SK-N-SH treated with all-trans-retinoic acid at 6 μM for 48 hours (cell line): ENCODE measurements at regions not wholly inside any gene's neighbourhood (a gene's known extent, or its start where the extent isn't known, plus 50 kb on each side); places are given as distances from the start of the nearest gene placed in this dataset.

ENCODE experiments used
- ATAC-seq: fragments of 200-7000 bp; cut with Tn5 transposase; 3 replicates; pipeline ENCODE4 v1.9.1; 2020; ENCODE audit warnings: mild to moderate bottlenecking, moderate library complexity
- ARNTL ChIP-seq: fragments of 450-650 bp; formaldehyde crosslinking; IDR thresholded peaks from 2 replicates; pipeline ENCODE4 v1.5.0; 2020; ENCODE audit warnings: low read depth, mild to moderate bottlenecking, moderate library complexity, borderline replicate concordance
- BACH2 ChIP-seq: fragments of 250-450 bp; sonication (Bioruptor Pico); IDR thresholded peaks from 2 replicates; pipeline ENCODE4 v1.9.0; 2021; ENCODE audit warnings: mild to moderate bottlenecking, borderline replicate concordance
- CSDC2 ChIP-seq: fragments of 250-450 bp; sonication (Bioruptor Pico); IDR thresholded peaks from 2 replicates; pipeline ENCODE4 v1.5.0; 2020; ENCODE audit warnings: mild to moderate bottlenecking, moderate library complexity
- CSRNP3 ChIP-seq: fragments of 250-450 bp; sonication (Bioruptor Pico); IDR thresholded peaks from 2 replicates; pipeline ENCODE4 v1.5.1; 2021; ENCODE audit warnings: mild to moderate bottlenecking, moderate library complexity
- ESRRG ChIP-seq: fragments of 250-450 bp; sonication (Bioruptor Pico); IDR thresholded peaks from 2 replicates; pipeline ENCODE4 v1.6.1; 2021; ENCODE audit warnings: mild to moderate bottlenecking
- GLIS3 ChIP-seq: fragments of 250-450 bp; sonication (Bioruptor Pico); IDR thresholded peaks from 2 replicates; pipeline ENCODE4 v1.5.0; 2020; ENCODE audit warnings: mild to moderate bottlenecking, moderate library complexity
- ISL1 ChIP-seq: fragments of 250-450 bp; sonication (Bioruptor Pico); IDR thresholded peaks from 2 replicates; pipeline ENCODE4 v2.1.2; 2022; ENCODE audit warnings: mild to moderate bottlenecking, moderate library complexity
- OSR1 ChIP-seq: fragments of 250-450 bp; sonication (Bioruptor Pico); IDR thresholded peaks from 2 replicates; pipeline ENCODE4 v1.8.0; 2022; ENCODE audit warnings: moderate library complexity, mild to moderate bottlenecking, inconsistent platforms
- PPARA ChIP-seq: fragments of 250-450 bp; sonication (Bioruptor Pico); IDR thresholded peaks from 2 replicates; pipeline ENCODE4 v1.5.0; 2020; ENCODE audit warnings: mild to moderate bottlenecking, borderline replicate concordance
- RARB ChIP-seq: fragments of 250-450 bp; sonication (Bioruptor Pico); IDR thresholded peaks from 2 replicates; pipeline ENCODE4 v1.8.0; 2021; ENCODE audit warnings: mild to moderate bottlenecking, moderate library complexity
- SNAI2 ChIP-seq: fragments of 250-450 bp; sonication (Bioruptor Pico); IDR thresholded peaks from 2 replicates; pipeline ENCODE4 v1.5.0; 2020; ENCODE audit warnings: mild to moderate bottlenecking, moderate library complexity
- TCF4 ChIP-seq: fragments of 250-450 bp; sonication (Bioruptor Pico); IDR thresholded peaks from 2 replicates; pipeline ENCODE4 v1.8.0; 2021; ENCODE audit warnings: mild to moderate bottlenecking, moderate library complexity, borderline replicate concordance
- TOX ChIP-seq: fragments of 250-450 bp; sonication (Bioruptor Pico); IDR thresholded peaks from 2 replicates; pipeline ENCODE4 v1.8.0; 2021; ENCODE audit warnings: mild to moderate bottlenecking, moderate library complexity, borderline replicate concordance
- ZC3H10 ChIP-seq: fragments of 250-450 bp; sonication (Bioruptor Pico); IDR thresholded peaks from 2 replicates; pipeline ENCODE4 v1.5.1; 2021; ENCODE audit warnings: mild to moderate bottlenecking, moderate library complexity
- ZFP3 ChIP-seq: fragments of 250-450 bp; sonication (Bioruptor Pico); IDR thresholded peaks from 2 replicates; pipeline ENCODE4 v1.5.0; 2020; ENCODE audit warnings: mild to moderate bottlenecking, moderate library complexity
- ZFP30 ChIP-seq: fragments of 450-650 bp; formaldehyde crosslinking; IDR thresholded peaks from 2 replicates; pipeline ENCODE4 v1.5.0; 2022; ENCODE audit warnings: mild to moderate bottlenecking, moderate library complexity
- ZNF565 ChIP-seq: fragments of 450-650 bp; formaldehyde crosslinking; conservative IDR thresholded peaks from 2 replicates; pipeline ENCODE4 v1.5.0; 2020; ENCODE audit warnings: low read depth, mild to moderate bottlenecking, moderate library complexity
- ZNF70 ChIP-seq: fragments of 450-650 bp; formaldehyde crosslinking; IDR thresholded peaks from 2 replicates; pipeline ENCODE4 v1.5.0; 2020; ENCODE audit warnings: mild to moderate bottlenecking, moderate library complexity
- ZNF8 ChIP-seq: fragments of 450-650 bp; formaldehyde crosslinking; IDR thresholded peaks from 2 replicates; pipeline ENCODE4 v1.5.0; 2020; ENCODE audit warnings: mild to moderate bottlenecking, moderate library complexity
- TF ChIP-seq, protein P1 (sequence below): fragments of 250-450 bp; sonication (Bioruptor Pico); IDR thresholded peaks from 2 replicates; pipeline ENCODE4 v1.5.0; 2020; ENCODE audit warnings: mild to moderate bottlenecking, moderate library complexity
- TF ChIP-seq, protein P2 (sequence below): fragments of 250-450 bp; sonication (Bioruptor Pico); IDR thresholded peaks from 2 replicates; pipeline ENCODE4 v1.8.0; 2020; ENCODE audit warnings: mild to moderate bottlenecking, moderate library complexity, borderline replicate concordance
- TF ChIP-seq, protein P3 (sequence below): fragments of 250-450 bp; sonication (Bioruptor Pico); IDR thresholded peaks from 2 replicates; pipeline ENCODE4 v1.8.0; 2021; ENCODE audit warnings: low read depth, mild to moderate bottlenecking, moderate library complexity, borderline replicate concordance
- TF ChIP-seq, protein P4 (sequence below): fragments of 250-450 bp; sonication (Bioruptor Pico); IDR thresholded peaks from 2 replicates; pipeline ENCODE4 v1.5.1; 2020; ENCODE audit warnings: low read depth, mild to moderate bottlenecking, moderate library complexity

GRCh38 chr3:18016366-18016765 is 273.9 kb upstream of the TBC1D5 start:
- no peak for ATAC-seq
- TF ChIP-seq, protein P1, sequence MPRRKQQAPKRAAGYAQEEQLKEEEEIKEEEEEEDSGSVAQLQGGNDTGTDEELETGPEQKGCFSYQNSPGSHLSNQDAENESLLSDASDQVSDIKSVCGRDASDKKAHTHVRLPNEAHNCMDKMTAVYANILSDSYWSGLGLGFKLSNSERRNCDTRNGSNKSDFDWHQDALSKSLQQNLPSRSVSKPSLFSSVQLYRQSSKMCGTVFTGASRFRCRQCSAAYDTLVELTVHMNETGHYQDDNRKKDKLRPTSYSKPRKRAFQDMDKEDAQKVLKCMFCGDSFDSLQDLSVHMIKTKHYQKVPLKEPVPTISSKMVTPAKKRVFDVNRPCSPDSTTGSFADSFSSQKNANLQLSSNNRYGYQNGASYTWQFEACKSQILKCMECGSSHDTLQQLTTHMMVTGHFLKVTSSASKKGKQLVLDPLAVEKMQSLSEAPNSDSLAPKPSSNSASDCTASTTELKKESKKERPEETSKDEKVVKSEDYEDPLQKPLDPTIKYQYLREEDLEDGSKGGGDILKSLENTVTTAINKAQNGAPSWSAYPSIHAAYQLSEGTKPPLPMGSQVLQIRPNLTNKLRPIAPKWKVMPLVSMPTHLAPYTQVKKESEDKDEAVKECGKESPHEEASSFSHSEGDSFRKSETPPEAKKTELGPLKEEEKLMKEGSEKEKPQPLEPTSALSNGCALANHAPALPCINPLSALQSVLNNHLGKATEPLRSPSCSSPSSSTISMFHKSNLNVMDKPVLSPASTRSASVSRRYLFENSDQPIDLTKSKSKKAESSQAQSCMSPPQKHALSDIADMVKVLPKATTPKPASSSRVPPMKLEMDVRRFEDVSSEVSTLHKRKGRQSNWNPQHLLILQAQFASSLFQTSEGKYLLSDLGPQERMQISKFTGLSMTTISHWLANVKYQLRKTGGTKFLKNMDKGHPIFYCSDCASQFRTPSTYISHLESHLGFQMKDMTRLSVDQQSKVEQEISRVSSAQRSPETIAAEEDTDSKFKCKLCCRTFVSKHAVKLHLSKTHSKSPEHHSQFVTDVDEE (CRISPR knock-in tag), result no peak
- TF ChIP-seq ZNF8 (CRISPR knock-in tag), result no peak
- TF ChIP-seq ARNTL (CRISPR knock-in tag), result no peak
- no peak for TF ChIP-seq ZNF565 (CRISPR knock-in tag)
- no peak for TF ChIP-seq TCF4 (CRISPR knock-in tag)
- TF ChIP-seq ESRRG (CRISPR knock-in tag), result no peak
- TF ChIP-seq, protein P2, sequence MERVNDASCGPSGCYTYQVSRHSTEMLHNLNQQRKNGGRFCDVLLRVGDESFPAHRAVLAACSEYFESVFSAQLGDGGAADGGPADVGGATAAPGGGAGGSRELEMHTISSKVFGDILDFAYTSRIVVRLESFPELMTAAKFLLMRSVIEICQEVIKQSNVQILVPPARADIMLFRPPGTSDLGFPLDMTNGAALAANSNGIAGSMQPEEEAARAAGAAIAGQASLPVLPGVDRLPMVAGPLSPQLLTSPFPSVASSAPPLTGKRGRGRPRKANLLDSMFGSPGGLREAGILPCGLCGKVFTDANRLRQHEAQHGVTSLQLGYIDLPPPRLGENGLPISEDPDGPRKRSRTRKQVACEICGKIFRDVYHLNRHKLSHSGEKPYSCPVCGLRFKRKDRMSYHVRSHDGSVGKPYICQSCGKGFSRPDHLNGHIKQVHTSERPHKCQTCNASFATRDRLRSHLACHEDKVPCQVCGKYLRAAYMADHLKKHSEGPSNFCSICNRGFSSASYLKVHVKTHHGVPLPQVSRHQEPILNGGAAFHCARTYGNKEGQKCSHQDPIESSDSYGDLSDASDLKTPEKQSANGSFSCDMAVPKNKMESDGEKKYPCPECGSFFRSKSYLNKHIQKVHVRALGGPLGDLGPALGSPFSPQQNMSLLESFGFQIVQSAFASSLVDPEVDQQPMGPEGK, result no peak
- TF ChIP-seq ZFP30 (CRISPR knock-in tag), result no peak
- TF ChIP-seq BACH2 (CRISPR knock-in tag), result no peak
- TF ChIP-seq CSRNP3 (CRISPR knock-in tag), result no peak
- TF ChIP-seq OSR1, result no peak
- TF ChIP-seq, protein P3, sequence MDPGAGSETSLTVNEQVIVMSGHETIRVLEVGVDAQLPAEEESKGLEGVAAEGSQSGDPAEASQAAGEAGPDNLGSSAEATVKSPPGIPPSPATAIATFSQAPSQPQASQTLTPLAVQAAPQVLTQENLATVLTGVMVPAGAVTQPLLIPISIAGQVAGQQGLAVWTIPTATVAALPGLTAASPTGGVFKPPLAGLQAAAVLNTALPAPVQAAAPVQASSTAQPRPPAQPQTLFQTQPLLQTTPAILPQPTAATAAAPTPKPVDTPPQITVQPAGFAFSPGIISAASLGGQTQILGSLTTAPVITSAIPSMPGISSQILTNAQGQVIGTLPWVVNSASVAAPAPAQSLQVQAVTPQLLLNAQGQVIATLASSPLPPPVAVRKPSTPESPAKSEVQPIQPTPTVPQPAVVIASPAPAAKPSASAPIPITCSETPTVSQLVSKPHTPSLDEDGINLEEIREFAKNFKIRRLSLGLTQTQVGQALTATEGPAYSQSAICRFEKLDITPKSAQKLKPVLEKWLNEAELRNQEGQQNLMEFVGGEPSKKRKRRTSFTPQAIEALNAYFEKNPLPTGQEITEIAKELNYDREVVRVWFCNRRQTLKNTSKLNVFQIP (CRISPR knock-in tag), result no peak
- TF ChIP-seq ZNF70 (CRISPR knock-in tag), result no peak
- no peak for TF ChIP-seq SNAI2
- no peak for TF ChIP-seq CSDC2 (CRISPR knock-in tag)
- no peak for TF ChIP-seq RARB (CRISPR knock-in tag)
- no peak for TF ChIP-seq TOX (CRISPR knock-in tag)
- TF ChIP-seq, all 23 proteins: peak for 0

DNA sequence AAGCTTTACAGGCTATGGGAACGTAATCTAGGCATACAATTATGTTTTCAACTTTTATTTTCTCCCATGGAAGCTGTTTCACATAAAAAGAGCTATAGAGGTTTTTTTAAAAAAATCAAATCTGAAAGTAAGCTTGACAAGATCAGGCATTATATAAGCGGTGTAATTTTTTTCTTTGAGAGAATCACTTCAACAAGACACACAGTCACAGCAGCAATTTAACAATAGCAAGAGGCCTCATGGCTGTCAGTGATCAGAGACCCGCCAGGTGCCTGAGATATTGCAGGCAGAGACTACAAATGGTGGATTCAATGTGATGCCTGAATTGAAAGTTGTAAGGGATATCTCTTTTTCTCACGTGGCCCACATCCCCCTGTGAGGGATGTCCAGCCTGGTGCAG is 270.5 kb upstream of the TBC1D5 start:
- no peak for TF ChIP-seq ZNF8 (CRISPR knock-in tag)
- TF ChIP-seq, protein P4, sequence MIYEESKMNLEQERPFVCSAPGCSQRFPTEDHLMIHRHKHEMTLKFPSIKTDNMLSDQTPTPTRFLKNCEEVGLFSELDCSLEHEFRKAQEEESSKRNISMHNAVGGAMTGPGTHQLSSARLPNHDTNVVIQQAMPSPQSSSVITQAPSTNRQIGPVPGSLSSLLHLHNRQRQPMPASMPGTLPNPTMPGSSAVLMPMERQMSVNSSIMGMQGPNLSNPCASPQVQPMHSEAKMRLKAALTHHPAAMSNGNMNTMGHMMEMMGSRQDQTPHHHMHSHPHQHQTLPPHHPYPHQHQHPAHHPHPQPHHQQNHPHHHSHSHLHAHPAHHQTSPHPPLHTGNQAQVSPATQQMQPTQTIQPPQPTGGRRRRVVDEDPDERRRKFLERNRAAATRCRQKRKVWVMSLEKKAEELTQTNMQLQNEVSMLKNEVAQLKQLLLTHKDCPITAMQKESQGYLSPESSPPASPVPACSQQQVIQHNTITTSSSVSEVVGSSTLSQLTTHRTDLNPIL, result no peak
- no peak for TF ChIP-seq ZC3H10 (CRISPR knock-in tag)
- no peak for TF ChIP-seq ZNF70 (CRISPR knock-in tag)
- TF ChIP-seq ZNF565 (CRISPR knock-in tag), result no peak
- no peak for TF ChIP-seq CSDC2 (CRISPR knock-in tag)
- TF ChIP-seq GLIS3 (CRISPR knock-in tag), result no peak
- TF ChIP-seq, protein P1 (CRISPR knock-in tag), result no peak
- TF ChIP-seq ISL1 (CRISPR knock-in tag), result no peak
- no peak for TF ChIP-seq ZFP3
- TF ChIP-seq ZFP30 (CRISPR knock-in tag), result no peak
- TF ChIP-seq TOX (CRISPR knock-in tag), result no peak
- TF ChIP-seq, protein P2, result no peak
- no peak for TF ChIP-seq TCF4 (CRISPR knock-in tag)
- no peak for TF ChIP-seq ARNTL (CRISPR knock-in tag)
- no peak for TF ChIP-seq CSRNP3 (CRISPR knock-in tag)
- no peak for TF ChIP-seq RARB (CRISPR knock-in tag)
- TF ChIP-seq OSR1, result no peak
- no peak for TF ChIP-seq ESRRG (CRISPR knock-in tag)
- TF ChIP-seq PPARA, result no peak
- TF ChIP-seq, all 23 proteins: peak for 0
- ATAC-seq, result no peak
